T-helper 17 cell (primary cell): ENCODE measurements at regions not wholly inside any gene's neighbourhood (a gene's known extent, or its start where the extent isn't known, plus 50 kb on each side); places are given as distances from the start of the nearest gene placed in this dataset.

Experiments
- ATAC-seq: fragments of 150-1000 bp; cut with Tn5 transposase; 2 replicates; pipeline ENCODE4 v1.10.0; 2021; ENCODE audit warnings: mild to moderate bottlenecking, moderate library complexity
- DNase-seq, 3 donors: peaks; one replicate each; pipeline versions ENCODE4 v3.0.0 to v3.0.0-alpha.2; 2020 to 2021
- H3K9me3 ChIP-seq: one replicate; pipeline ENCODE4 v1.7.0; 2013; ENCODE audit warnings: low read length, mild to moderate bottlenecking; ENCODE audit not compliant: control insufficient read depth, poor library complexity, severe bottlenecking
- H3K27ac Mint-ChIP-seq: one replicate; pipeline ENCODE4 v1.8.0; 2022; ENCODE audit warnings: mild to moderate bottlenecking, moderate library complexity, mixed read lengths
- H3K27me3 Mint-ChIP-seq: one replicate; pipeline ENCODE4 v1.8.0; 2022; ENCODE audit warnings: mixed read lengths
- H3K36me3 Mint-ChIP-seq: one replicate; pipeline ENCODE4 v1.8.0; 2022; ENCODE audit warnings: low read depth, mixed read lengths
- H3K4me1 Mint-ChIP-seq: one replicate; pipeline ENCODE4 v1.8.0; 2022; ENCODE audit warnings: mild to moderate bottlenecking, mixed read lengths
- H3K4me3 Mint-ChIP-seq: one replicate; pipeline ENCODE4 v1.8.0; 2022; ENCODE audit warnings: mild to moderate bottlenecking, moderate library complexity, mixed read lengths

DNA sequence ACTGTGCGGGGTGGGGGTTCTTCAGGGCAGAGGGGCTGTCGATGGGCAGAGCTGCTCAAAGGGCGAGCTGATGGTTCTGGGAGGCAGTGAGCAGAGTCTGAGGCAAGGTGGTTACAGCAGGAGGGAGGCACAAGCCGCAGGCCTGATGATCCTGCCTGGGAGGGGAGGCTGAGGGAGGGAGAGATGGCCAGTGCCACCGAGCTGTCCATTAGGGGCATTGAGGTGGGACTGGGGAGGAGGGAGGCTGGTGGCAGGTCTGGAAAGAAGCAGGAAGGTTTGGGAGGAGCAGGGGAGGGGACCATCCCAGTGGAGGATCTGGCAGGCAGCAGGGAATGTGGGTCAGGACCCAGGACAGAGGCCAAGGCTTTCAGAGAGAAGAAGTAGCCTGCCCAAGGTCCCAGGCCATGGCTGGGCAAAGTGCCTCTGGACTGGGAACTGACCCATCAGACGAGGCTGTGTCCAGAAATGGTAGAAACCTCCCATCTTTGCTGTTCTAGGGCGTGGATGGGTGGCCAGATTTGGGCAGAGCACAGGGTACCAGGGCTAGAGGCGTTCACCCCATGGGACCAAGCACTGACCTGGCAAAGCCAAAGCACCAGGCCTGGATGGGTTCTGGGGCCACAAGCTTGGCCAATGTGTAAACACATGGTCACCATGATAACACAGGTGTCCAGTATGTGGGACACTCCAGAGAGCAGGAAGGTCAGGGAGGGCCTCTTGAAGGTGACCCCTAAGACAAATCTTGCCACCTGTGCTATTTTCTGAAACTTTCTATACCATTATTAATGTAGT, 55.5 kb downstream of the INHBB start:
- H3K4me3 Mint-ChIP-seq, result no peak overlapping the region
- DNase-seq (no peak), ATAC-seq (no peak)
- H3K4me1 Mint-ChIP-seq, result peaks cover 3% of the 10 kb centered on the region
- no peaks in the 10 kb centered on the region for H3K36me3 Mint-ChIP-seq
- H3K27ac Mint-ChIP-seq, result no peak overlapping the region
- no peaks in the 10 kb centered on the region for H3K9me3 ChIP-seq
- H3K27me3 Mint-ChIP-seq, result peaks cover 39% of the 10 kb centered on the region

DNA sequence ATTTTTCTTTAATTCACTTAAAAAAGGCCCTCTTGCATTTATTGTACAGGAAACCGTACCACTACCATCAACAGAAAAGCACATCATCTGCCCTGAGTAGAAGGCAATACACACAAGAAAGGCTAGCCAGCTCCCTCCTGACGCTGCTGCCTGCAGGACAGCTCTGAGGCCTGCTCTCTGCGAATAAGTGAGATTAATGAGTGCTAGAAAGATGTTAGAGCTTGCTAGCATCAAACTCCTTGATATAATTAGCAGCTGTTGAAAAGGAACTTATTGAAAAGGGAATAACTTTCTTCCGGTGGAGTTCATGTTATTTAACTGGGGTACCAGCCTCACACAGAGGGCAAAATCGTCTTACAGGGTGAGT, 56.1 kb downstream of the INHBB start:
- Mint-ChIP-seq H3K4me3 (no peak overlapping the region), H3K27me3 (peaks cover 35% of the 10 kb centered on the region), H3K36me3 (no peaks in the 10 kb centered on the region), H3K27ac (no peak overlapping the region), H3K4me1 (peaks cover 3% of the 10 kb centered on the region)
- DNase-seq, result no peak
- no peak for ATAC-seq
- no peaks in the 10 kb centered on the region for H3K9me3 ChIP-seq

DNA sequence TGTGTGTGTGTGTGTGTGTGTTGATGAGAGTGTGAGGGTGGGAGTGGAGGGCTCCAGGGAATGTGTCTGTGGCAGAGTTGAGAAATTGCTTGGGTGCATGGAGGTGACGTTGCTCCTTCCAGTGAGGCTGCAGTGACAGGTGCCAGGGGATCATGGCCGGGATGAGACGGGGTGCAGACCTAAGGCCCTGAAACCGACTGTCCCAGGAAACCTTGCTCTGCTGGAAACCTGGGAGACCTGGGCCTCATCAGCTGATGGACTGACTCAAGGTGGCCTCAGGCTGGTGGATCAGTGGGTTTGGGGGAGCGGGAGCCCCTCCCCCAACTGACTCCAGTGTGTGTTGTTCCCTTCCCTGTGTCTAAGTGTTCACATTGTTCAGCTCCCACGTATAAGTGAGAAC, 56.6 kb downstream of the INHBB start:
- H3K4me1 Mint-ChIP-seq, result peaks cover 3% of the 10 kb centered on the region
- no peak for DNase-seq

DNA sequence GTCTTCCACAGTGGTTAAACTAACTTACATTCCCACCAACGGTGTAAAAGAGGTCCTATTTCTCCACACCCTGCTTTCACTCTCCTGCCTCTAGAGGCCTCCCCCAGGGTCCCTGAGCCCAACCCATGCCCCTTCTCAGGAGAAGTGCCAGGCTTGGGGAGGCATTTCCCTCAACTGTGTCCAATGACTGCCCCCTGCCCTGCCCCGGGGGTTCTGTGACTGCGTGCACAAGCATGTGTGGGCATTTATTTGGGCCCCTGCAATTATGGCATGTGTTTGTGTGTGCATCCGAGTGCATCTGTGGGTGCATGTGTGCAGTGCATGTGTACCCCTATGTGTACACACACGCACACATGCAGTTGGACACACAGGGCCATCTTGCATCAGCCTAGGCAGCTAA, 57.3 kb downstream of the INHBB start:
- H3K9me3 ChIP-seq, result peaks cover 3% of the 10 kb centered on the region
- no peak for DNase-seq
- peaks cover 3% of the 10 kb centered on the region for H3K4me1 Mint-ChIP-seq

More for the DNA sequence above, 56.6 kb downstream of the INHBB start:
- peaks cover 30% of the 10 kb centered on the region for H3K27me3 Mint-ChIP-seq
- no peak for ATAC-seq
- no peak overlapping the region for H3K27ac Mint-ChIP-seq
- H3K4me3 Mint-ChIP-seq, result no peak overlapping the region
- no peaks in the 10 kb centered on the region for H3K36me3 Mint-ChIP-seq
- peaks cover 3% of the 10 kb centered on the region for H3K9me3 ChIP-seq

DNA sequence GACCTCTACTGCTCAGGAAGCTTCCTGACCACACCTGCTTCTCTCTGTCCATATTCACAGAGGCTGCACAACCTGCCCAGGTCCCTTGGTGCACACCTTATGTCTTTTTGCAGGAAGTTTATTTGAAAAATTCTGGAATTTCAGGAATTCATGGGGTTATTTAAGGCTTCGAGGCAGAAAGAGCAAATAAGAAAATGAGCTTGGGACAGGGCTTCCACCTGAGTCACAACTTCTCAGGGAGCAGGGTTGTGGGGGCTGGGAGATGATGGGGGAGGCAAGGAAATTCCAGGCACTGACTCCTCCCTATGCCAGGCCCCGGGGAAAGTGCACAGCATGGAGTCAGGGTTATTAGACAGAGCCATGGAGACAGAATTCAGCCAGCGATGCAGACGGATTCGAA, 57.7 kb downstream of the INHBB start:
- ATAC-seq (no peak), DNase-seq (no peak)
- peaks cover 3% of the 10 kb centered on the region for H3K4me1 Mint-ChIP-seq
- H3K4me3 Mint-ChIP-seq, result no peak overlapping the region
- no peak overlapping the region for H3K27ac Mint-ChIP-seq
- H3K9me3 ChIP-seq, result peaks cover 3% of the 10 kb centered on the region
- H3K36me3 Mint-ChIP-seq, result no peaks in the 10 kb centered on the region
- peaks cover 21% of the 10 kb centered on the region for H3K27me3 Mint-ChIP-seq

More for the DNA sequence above, 57.3 kb downstream of the INHBB start:
- no peak overlapping the region for H3K4me3 Mint-ChIP-seq
- H3K27me3 Mint-ChIP-seq, result peaks cover 22% of the 10 kb centered on the region
- no peaks in the 10 kb centered on the region for H3K36me3 Mint-ChIP-seq
- no peak overlapping the region for H3K27ac Mint-ChIP-seq
- no peak for ATAC-seq

DNA sequence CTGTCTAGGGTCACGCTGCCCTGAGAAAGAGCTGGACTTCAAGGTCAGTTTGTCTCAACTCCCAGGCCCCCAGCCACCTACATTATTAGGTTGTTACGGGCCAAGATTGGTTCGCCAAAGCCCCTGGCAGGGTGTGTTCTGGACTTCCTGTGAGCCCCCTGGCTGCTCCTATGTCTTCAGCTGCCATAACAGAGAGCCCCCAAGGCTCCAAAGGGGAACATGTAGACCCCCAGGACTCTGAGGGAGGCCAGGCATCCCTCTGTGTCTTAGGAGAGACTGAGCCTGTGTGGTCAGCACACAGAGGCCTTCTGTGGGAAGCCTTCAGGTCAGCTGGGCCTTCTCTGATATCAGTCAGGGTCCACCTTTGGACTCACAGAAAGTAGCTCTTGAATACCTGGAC, 58.3 kb downstream of the INHBB start:
- Mint-ChIP-seq H3K27me3 (peaks cover 21% of the 10 kb centered on the region), H3K4me3 (no peak overlapping the region), H3K36me3 (no peaks in the 10 kb centered on the region), H3K27ac (no peak overlapping the region), H3K4me1 (peaks cover 3% of the 10 kb centered on the region)
- ATAC-seq, result no peak
- no peak for DNase-seq
- peaks cover 3% of the 10 kb centered on the region for H3K9me3 ChIP-seq

DNA sequence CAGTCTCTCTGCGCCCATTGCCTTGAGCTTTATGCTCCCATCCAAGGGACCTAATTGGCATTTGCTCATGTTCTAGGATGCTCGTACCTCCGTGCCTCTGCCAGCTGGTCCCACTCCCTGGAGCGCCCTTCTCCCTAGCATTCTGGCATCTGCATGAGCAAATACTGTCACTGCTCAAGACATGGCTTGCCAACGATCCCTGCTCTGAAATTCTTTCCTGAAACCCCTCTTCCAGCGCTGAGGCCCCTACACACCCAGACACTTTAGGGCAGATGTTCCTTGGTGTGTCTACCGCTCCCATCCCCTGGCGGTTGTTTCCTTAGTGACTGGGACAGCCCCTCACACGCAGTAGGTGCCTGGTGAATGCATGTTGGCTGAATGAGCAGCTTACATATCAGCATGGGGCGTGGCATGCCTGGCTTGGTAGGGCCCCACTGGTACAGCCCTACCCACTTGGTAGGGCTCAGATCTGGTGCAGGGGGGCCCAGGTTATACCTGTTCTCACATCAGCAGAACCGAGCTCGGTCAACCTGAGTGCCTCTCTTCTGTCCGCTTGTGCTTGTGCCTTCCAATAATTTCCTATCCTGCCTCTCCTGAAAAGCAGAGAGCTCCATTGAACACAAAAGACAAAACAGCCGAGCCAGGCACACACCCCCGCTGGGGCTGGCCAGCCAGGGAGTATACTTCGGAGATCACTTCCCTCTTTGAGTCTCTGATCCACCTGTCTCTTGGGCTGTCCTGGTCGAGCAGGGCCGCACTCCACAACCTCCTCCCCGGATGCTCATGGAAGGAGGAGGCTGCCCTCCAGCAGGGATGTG, 59.2 kb downstream of the INHBB start:
- no peak overlapping the region for H3K27ac Mint-ChIP-seq
- DNase-seq (no peak), ATAC-seq (no peak)
- H3K4me1 Mint-ChIP-seq, result no peaks in the 10 kb centered on the region
- H3K36me3 Mint-ChIP-seq, result no peaks in the 10 kb centered on the region
- no peak overlapping the region for H3K4me3 Mint-ChIP-seq
- peaks cover 3% of the 10 kb centered on the region for H3K9me3 ChIP-seq
- peaks cover 16% of the 10 kb centered on the region for H3K27me3 Mint-ChIP-seq

DNA sequence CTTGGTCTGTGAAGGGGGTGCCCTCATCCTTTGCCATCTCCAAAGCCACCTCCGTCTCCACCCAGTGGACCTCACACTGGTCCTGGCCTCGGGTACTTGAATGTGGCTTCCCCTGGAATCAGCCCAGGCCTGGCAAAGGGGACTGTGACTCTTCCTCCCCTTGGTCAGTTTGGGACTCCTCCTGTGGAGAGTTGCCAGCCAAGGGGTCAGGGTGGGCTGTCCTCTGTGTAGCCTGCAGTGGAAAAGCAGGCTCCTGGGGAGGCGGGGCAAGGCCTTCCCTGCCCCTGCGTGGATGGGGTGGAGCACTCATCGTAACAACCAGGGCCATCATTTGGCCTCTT, 59.8 kb downstream of the INHBB start:
- peaks cover 3% of the 10 kb centered on the region for H3K9me3 ChIP-seq
- no peak for DNase-seq
- H3K4me3 Mint-ChIP-seq, result no peak overlapping the region
- H3K4me1 Mint-ChIP-seq, result no peaks in the 10 kb centered on the region
- ATAC-seq, result no peak
- H3K36me3 Mint-ChIP-seq, result no peaks in the 10 kb centered on the region
- H3K27me3 Mint-ChIP-seq, result peaks cover 15% of the 10 kb centered on the region
- no peak overlapping the region for H3K27ac Mint-ChIP-seq

DNA sequence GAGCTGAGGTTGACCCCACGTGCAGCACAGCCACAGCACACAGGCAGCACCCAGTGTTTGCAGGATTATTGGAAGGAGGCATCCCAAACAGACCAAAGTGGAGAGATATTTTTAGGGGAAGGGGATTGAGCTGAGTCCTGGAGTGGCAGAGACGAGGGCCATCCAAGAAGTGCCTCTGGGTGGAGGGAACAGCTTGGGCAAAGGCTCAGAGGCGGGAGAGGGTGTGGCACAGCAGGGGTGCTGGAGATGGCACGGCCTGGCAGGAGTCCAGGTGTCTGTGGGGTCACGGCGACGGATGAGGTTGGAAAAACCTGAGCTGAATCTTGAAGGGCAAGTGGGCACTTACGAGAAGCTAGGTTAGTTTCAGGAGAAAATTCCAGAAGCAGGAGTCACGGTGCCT, 60.6 kb downstream of the INHBB start:
- H3K4me3 Mint-ChIP-seq, result no peak overlapping the region
- DNase-seq, result no peak
- peaks cover 11% of the 10 kb centered on the region for H3K27me3 Mint-ChIP-seq
- no peak for ATAC-seq
- H3K36me3 Mint-ChIP-seq, result no peaks in the 10 kb centered on the region
- peaks cover 3% of the 10 kb centered on the region for H3K9me3 ChIP-seq
- no peaks in the 10 kb centered on the region for H3K4me1 Mint-ChIP-seq
- no peak overlapping the region for H3K27ac Mint-ChIP-seq

DNA sequence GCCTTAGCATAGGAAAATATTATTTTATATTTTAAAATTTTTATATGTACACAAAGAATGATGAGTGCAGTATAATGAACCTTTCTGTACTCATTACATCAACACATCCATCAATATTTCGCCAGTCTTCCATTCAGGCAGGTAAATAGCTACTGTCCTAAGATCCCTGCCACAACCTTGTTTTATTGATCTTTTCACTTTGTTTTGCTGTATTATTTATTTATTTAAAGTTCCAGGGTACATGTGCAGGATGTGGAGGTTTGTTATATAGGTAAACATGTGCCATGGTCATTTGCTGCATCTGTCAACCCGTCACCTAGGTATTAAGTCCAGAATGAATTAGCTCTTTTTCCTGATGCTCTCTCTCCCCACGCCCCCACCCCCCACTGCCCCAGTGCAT, 64.6 kb downstream of the INHBB start:
- no peaks in the 10 kb centered on the region for H3K36me3 Mint-ChIP-seq
- no peak overlapping the region for H3K4me3 Mint-ChIP-seq
- no peak for DNase-seq
- H3K9me3 ChIP-seq, result peaks cover 3% of the 10 kb centered on the region
- ATAC-seq, result no peak
- peaks cover 3% of the 10 kb centered on the region for H3K27me3 Mint-ChIP-seq
- H3K27ac Mint-ChIP-seq, result no peak overlapping the region
- no peaks in the 10 kb centered on the region for H3K4me1 Mint-ChIP-seq

DNA sequence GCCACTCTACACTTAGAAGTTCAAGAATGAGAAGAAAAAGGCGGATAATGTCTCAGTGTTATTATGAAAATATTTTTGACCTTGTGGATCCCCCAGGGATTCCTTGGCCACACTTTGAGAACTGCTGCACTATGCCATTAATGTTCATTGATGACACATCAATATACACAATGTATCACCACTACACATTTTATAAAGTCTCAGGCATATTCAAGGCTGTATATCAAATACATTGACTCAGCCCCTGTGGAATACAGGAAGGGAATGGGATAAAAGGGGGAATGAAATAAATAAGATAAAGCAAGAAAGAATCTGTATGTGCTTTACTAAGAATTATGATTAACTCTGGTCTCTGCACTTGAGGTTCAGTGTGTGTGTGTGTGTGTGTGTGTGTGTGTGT, 69.1 kb downstream of the INHBB start:
- H3K9me3 ChIP-seq, result no peaks in the 10 kb centered on the region
- Mint-ChIP-seq H3K4me1 (no peaks in the 10 kb centered on the region), H3K36me3 (no peaks in the 10 kb centered on the region), H3K27me3 (peaks cover 11% of the 10 kb centered on the region), H3K27ac (no peak overlapping the region), H3K4me3 (no peak overlapping the region)
- no peak for ATAC-seq
- no peak for DNase-seq

DNA sequence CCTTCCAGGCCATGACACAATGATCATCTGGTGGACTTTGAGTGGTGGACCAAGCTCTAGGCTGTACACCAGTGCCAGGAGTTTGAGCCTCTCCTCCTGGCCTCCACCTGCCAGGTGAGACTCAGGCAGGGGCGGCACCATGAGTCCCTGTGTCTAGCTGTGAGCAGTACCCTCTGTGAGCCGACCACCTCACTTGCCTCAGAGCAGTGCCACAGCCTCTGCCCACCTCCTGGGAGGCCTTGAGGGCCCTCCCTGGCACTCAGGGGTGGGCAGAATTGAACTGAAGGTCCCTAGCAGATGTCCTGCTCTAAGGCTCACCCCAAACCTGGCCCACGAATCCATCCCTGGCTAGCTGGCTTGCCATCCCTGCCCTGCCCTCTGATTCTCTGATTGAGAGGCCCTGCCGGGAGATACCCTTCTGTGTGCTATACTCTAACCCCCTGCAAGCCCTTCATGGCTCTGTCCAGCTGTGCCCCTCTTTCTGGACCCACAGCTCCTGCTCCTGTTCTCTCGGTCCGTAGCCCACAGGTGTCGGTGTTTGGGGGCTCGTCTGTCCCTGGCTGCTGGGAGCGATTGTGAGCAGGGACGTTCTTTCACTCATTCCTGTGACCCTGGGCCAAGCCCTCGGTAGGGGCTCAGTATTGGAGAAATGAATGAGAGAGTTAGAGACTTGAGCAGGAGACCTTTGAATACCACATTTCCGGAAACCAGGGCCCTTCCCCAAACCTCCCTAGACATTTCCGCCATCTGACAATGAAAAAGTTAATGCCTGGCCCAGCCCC, 70.0 kb downstream of the INHBB start:
- Mint-ChIP-seq H3K4me3 (no peak overlapping the region), H3K4me1 (no peaks in the 10 kb centered on the region), H3K36me3 (no peaks in the 10 kb centered on the region), H3K27ac (no peak overlapping the region), H3K27me3 (peaks cover 11% of the 10 kb centered on the region)
- H3K9me3 ChIP-seq, result no peaks in the 10 kb centered on the region
- ATAC-seq (no peak), DNase-seq (no peak)

DNA sequence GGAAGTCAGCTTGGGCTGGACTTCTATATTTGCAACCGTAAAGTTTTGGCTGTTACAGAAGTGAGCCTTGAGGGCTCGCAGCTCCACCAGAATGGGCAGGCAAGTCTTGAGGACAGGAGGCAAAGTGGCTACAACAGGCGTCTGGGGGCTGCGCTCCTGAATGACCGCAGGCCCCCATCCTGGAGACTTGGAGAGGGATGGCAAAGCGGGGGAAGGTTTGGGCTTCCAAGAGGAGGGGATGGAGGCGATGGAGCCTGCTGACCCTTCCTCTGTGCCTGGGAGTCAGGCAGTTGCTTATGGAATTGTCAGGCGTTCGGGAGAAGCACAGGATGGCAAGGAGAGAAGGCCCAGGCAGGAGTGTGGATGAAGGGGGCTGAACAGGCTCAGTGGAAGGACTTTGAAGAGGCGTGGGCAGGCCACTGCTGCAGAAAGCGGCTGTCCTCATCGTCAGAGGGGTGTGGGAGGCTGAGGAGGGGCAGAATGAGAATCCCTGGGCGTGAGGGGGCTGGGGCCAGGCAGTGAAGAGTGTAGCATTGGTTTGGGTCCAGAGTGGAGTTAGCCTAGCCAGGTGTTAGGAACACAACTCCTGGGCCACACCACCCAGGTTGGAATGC, 72.3 kb downstream of the INHBB start:
- Mint-ChIP-seq H3K36me3 (no peaks in the 10 kb centered on the region), H3K27ac (no peak overlapping the region), H3K4me1 (no peaks in the 10 kb centered on the region), H3K27me3 (peaks cover 29% of the 10 kb centered on the region), H3K4me3 (no peak overlapping the region)
- H3K9me3 ChIP-seq, result no peaks in the 10 kb centered on the region
- DNase-seq, result no peak
- ATAC-seq, result no peak
